ENCODE measurements at regions not wholly inside any gene's neighbourhood (a gene's known extent, or its start where the extent isn't known, plus 50 kb on each side); places are given as distances from the start of the nearest gene placed in this dataset.

DNA sequence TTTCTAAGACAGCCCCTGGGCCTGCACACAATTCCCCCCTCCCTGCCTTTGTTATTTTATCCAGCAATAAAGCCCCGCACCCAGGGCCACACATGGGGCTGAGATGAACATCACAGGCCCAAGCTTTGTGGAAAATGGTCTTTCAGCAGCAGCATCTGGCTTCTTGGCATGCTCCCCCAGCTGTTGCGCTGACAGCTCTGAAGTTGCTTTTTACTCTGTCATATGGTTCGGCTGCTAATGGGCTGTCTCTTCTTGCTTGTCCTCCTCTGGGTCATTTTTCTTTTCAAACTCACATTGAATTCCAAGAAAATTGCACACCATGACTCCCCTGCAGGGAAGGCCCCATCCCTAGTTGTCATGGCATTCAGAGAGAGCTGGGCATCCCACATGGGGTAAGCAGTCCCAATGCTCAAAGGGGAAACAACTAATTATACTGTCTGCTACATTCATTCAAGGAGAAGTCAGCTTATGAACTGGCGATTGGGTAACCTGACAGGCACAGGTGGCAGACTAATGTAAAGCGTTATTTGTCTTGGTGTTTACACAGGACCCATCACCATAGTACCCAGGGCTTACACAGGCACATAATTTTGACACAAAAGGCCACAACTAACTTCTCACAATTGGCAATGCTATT is 74.0 kb upstream of the CDKN3 start:
- TF ChIP-seq BHLHE40 (IDR thresholded peaks at IDR 0.05; ENCODE audit: low read depth, low read length) (no peak), RFX5 (IDR thresholded peaks at IDR 0.05; ENCODE audit: low read depth, low read length) (no peak), CEBPB (IDR thresholded peaks at IDR 0.05; ENCODE audit: low read depth, low read length) (no peak), RCOR1 (IDR thresholded peaks at IDR 0.05; ENCODE audit: insufficient replicate concordance, low read length) (no peak), POLR2A (IDR thresholded peaks at IDR 0.05; ENCODE audit: low read depth, low read length) (no peak)
- TF ChIP-seq, protein P1, sequence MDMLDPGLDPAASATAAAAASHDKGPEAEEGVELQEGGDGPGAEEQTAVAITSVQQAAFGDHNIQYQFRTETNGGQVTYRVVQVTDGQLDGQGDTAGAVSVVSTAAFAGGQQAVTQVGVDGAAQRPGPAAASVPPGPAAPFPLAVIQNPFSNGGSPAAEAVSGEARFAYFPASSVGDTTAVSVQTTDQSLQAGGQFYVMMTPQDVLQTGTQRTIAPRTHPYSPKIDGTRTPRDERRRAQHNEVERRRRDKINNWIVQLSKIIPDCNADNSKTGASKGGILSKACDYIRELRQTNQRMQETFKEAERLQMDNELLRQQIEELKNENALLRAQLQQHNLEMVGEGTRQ (IDR thresholded peaks at IDR 0.05; ENCODE audit: low read depth, low read length), result no peak
- TF ChIP-seq, protein P2, sequence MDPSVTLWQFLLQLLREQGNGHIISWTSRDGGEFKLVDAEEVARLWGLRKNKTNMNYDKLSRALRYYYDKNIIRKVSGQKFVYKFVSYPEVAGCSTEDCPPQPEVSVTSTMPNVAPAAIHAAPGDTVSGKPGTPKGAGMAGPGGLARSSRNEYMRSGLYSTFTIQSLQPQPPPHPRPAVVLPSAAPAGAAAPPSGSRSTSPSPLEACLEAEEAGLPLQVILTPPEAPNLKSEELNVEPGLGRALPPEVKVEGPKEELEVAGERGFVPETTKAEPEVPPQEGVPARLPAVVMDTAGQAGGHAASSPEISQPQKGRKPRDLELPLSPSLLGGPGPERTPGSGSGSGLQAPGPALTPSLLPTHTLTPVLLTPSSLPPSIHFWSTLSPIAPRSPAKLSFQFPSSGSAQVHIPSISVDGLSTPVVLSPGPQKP (IDR thresholded peaks at IDR 0.05; ENCODE audit: borderline replicate concordance, low read depth, low read length), result no peak
- Histone ChIP-seq H3K4me2 (ENCODE audit: low read depth, low read length) (no peak overlapping the region), H3K9ac (ENCODE audit: low read depth, low read length) (no peak overlapping the region), H3K4me1 (ENCODE audit: control insufficient read depth, insufficient read depth, low read length) (no peaks in the 10 kb centered on the region), H2BK120ac (ENCODE audit: low read depth, low read length) (no peak overlapping the region), H3K4ac (ENCODE audit: low read depth, low read length) (no peak overlapping the region), H2AFZ (replicated peaks; ENCODE audit: low read length, poor library complexity) (no peak overlapping the region), H4K91ac (ENCODE audit: insufficient read depth, low read depth, low read length) (no peak overlapping the region), H3K14ac (replicated peaks; ENCODE audit: low read depth, low read length) (no peak overlapping the region), H3K9me3 (ENCODE audit: control insufficient read depth, insufficient read depth, low read length) (no peaks in the 10 kb centered on the region), H3K4me3 (ENCODE audit: insufficient read depth, low read depth, low read length) (no peak overlapping the region), H2AK9ac (replicated peaks; ENCODE audit: low read depth, low read length, poor library complexity) (no peak overlapping the region), H3K36me3 (ENCODE audit: control insufficient read depth, insufficient read depth, low read length) (no peaks in the 10 kb centered on the region), H3K27ac (ENCODE audit: insufficient read depth, low read length) (no peak overlapping the region), H3K56ac (ENCODE audit: extremely low read depth, insufficient read depth, low read length) (no peak overlapping the region), H4K20me1 (ENCODE audit: insufficient read depth, low read length) (no peaks in the 10 kb centered on the region), H3K9me1 (ENCODE audit: insufficient read depth, low read length) (no peaks in the 10 kb centered on the region), H3K18ac (ENCODE audit: low read depth, low read length) (no peak overlapping the region), H2AK5ac (ENCODE audit: low read depth, low read length) (no peak overlapping the region), H3K27me3 (ENCODE audit: control insufficient read depth, insufficient read depth, low read length) (peaks cover 20% of the 10 kb centered on the region), H4K5ac (ENCODE audit: low read depth, low read length) (no peak overlapping the region), H2BK20ac (ENCODE audit: low read depth, low read length) (no peak overlapping the region), H3K23ac (ENCODE audit: low read depth, low read length) (no peak overlapping the region), H4K8ac (ENCODE audit: low read depth in 2 of 2, low read length in 2 of 2) (no peak overlapping the region), H2BK15ac (ENCODE audit: low read depth, low read length) (no peak overlapping the region), H2BK5ac (ENCODE audit: low read depth, low read length, poor library complexity, severe bottlenecking) (no peak overlapping the region), H3K79me1 (ENCODE audit: low read depth in 1 of 2, low read length in 2 of 2) (no peaks in the 10 kb centered on the region)
- POLR2A ChIA-PET (ENCODE audit: unreplicated experiment), result no interaction called here
- dilution Hi-C loops (cut with HindIII; ENCODE audit: low sequenced_read_pairs, unreplicated experiment) (no loop called here), intact Hi-C loops (cut with micrococcal nuclease) (no loop called here), in situ Hi-C loops (cut with MboI; ENCODE audit: low sequenced_read_pairs) (no loop called here)
- ATAC-seq (ENCODE audit: low read depth), result no peak
- BruUV-seq (replicated peaks), result no TSS peak
- CTCF ChIA-PET, result no interaction called here
- WGBS, 2 experiments (ENCODE audit: extremely low coverage in 2 of 2, insufficient read length in 1 of 2), result 0% methylated on average over 1 of the region's 5 CpGs; no CpG with 5 or more reads in 1 of the 2 experiments
- DNase-seq, result no peak
